CD14-positive monocyte (primary cell): ENCODE measurements at regions not wholly inside any gene's neighbourhood (a gene's known extent, or its start where the extent isn't known, plus 50 kb on each side); places are given as distances from the start of the nearest gene placed in this dataset.

Experiments used
- DNase-seq, 3 donors: peaks; one replicate each; pipeline ENCODE4 v3.0.0-alpha.2; 2011 to 2022
- H2AFZ ChIP-seq: 2 replicates; pipeline ENCODE4 v1.6.0; 2012; ENCODE audit warnings: mild to moderate bottlenecking, low read depth, low read length, inconsistent platforms; ENCODE audit not compliant: insufficient read depth, poor library complexity, severe bottlenecking
- H3K27ac ChIP-seq, 2 donors: 1 replicate in 1 of 2; 2 replicates in 1 of 2; pipeline ENCODE4 v1.5.1; 2012 to 2013; ENCODE audit warnings: low read length in 2 of 2, control low read depth in 1 of 2, inconsistent platforms in 1 of 2, low read depth in 1 of 2, mild to moderate bottlenecking in 1 of 2
- H3K27me3 ChIP-seq, 2 donors: one replicate each; pipeline versions ENCODE4 v1.6.0 to v1.6.1; 2011 to 2013; ENCODE audit warnings: low read length in 2 of 2; ENCODE audit not compliant: control insufficient read depth in 2 of 2, insufficient read depth in 2 of 2
- H3K36me3 ChIP-seq, 2 donors: replicated peaks in 1 of 2; 1 replicate in 1 of 2; 2 replicates in 1 of 2; pipeline versions ENCODE4 v1.5.1 to v1.6.1; 2012 to 2013; ENCODE audit warnings: low read length in 2 of 2, control low read depth in 1 of 2, inconsistent platforms in 1 of 2, mild to moderate bottlenecking in 1 of 2; ENCODE audit not compliant: insufficient read depth in 2 of 2, control insufficient read depth in 1 of 2
- H3K4me1 ChIP-seq, 2 donors: 1 replicate in 1 of 2; 2 replicates in 1 of 2; pipeline versions ENCODE4 v1.5.1 to v1.6.1; 2012 to 2013; ENCODE audit warnings: low read length in 2 of 2, control low read depth in 1 of 2, inconsistent platforms in 1 of 2, mild to moderate bottlenecking in 1 of 2, moderate library complexity in 1 of 2; ENCODE audit not compliant: insufficient read depth in 2 of 2, control insufficient read depth in 1 of 2
- H3K4me2 ChIP-seq: replicated peaks from 2 replicates; pipeline ENCODE3; 2012; ENCODE audit warnings: low read length, moderate library complexity, mild to moderate bottlenecking; ENCODE audit not compliant: poor library complexity, severe bottlenecking; ENCODE audit errors: extremely low read depth
- H3K4me3 ChIP-seq, 3 experiments: fragments of 200-600 bp in 1 of 3; sonication (generic) in 1 of 3; replicated peaks in 1 of 3; 1 replicate in 2 of 3; 2 replicates in 1 of 3; pipeline ENCODE4 v1.5.1; 2011 to 2013; ENCODE audit warnings: low read length in 3 of 3, mild to moderate bottlenecking in 3 of 3, control low read depth in 2 of 3, low read depth in 2 of 3, inconsistent platforms in 1 of 3, moderate library complexity in 1 of 3
- H3K79me2 ChIP-seq: 2 replicates; pipeline ENCODE4 v1.6.0; 2012; ENCODE audit warnings: mild to moderate bottlenecking, control low read depth, inconsistent platforms, low read length, moderate library complexity; ENCODE audit not compliant: insufficient read depth
- H3K9ac ChIP-seq: 2 replicates; pipeline ENCODE4 v1.6.0; 2017; ENCODE audit warnings: low read length, mild to moderate bottlenecking; ENCODE audit not compliant: insufficient read depth, poor library complexity, severe bottlenecking
- H3K9me3 ChIP-seq, 2 donors: replicated peaks in 1 of 2; 1 replicate in 1 of 2; 2 replicates in 1 of 2; pipeline versions ENCODE4 v1.5.1 to v1.6.1; 2012 to 2013; ENCODE audit warnings: low read length in 2 of 2, control low read depth in 1 of 2; ENCODE audit not compliant: control insufficient read depth in 1 of 2, insufficient read depth in 1 of 2
- H4K20me1 ChIP-seq: 2 replicates; pipeline ENCODE4 v1.6.0; 2012; ENCODE audit warnings: mild to moderate bottlenecking, low read length, control low read depth, moderate library complexity; ENCODE audit not compliant: insufficient read depth
- H3K27ac Mint-ChIP-seq, 7 donors: one replicate each; pipeline ENCODE4 v1.8.0; 2020; ENCODE audit warnings: mild to moderate bottlenecking in 7 of 7, mixed read lengths in 7 of 7, moderate library complexity in 6 of 7, inconsistent platforms in 2 of 7
- H3K27me3 Mint-ChIP-seq, 3 donors: one replicate each; pipeline ENCODE4 v1.8.0; 2021 to 2022; ENCODE audit warnings: low read depth in 3 of 3, mild to moderate bottlenecking in 3 of 3, mixed read lengths in 3 of 3, moderate library complexity in 3 of 3, inconsistent platforms in 1 of 3
- H3K36me3 Mint-ChIP-seq, 2 donors: one replicate each; pipeline ENCODE4 v1.8.0; 2020; ENCODE audit warnings: mixed read lengths in 2 of 2, inconsistent platforms in 1 of 2, mild to moderate bottlenecking in 1 of 2
- H3K4me1 Mint-ChIP-seq: one replicate; pipeline ENCODE4 v1.8.0; 2020; ENCODE audit warnings: mild to moderate bottlenecking, mixed read lengths
- H3K4me3 Mint-ChIP-seq, 2 donors: one replicate each; pipeline ENCODE4 v1.8.0; 2020; ENCODE audit warnings: mild to moderate bottlenecking in 2 of 2, mixed read lengths in 2 of 2, moderate library complexity in 1 of 2
- H3K9me3 Mint-ChIP-seq, 7 donors: one replicate each; pipeline ENCODE4 v1.8.0; 2020 to 2022; ENCODE audit warnings: mixed read lengths in 7 of 7, mild to moderate bottlenecking in 6 of 7, moderate library complexity in 6 of 7, inconsistent platforms in 2 of 7
- CTCF ChIP-seq: fragments of 200-600 bp; IDR thresholded peaks from one replicate; pipeline ENCODE4 v1.8.0; 2022; ENCODE audit warnings: antibody characterized with exemption, mild to moderate bottlenecking
- WGBS: methylation state at CpG from one replicate; pipeline ENCODE4 v1.1.5; 2013; ENCODE audit warnings: missing lambda C conversion rate; ENCODE audit not compliant: insufficient coverage; 5-methylcytosine and 5-hydroxymethylcytosine counted together
- intact Hi-C, 2 donors: fragments of 100-400 bp; cut with micrococcal nuclease; formaldehyde crosslinking; loops; one replicate each; pipeline versions ENCODE4 v1.15.0 to v1.15.1; 2023

GRCh38 chr1:189538271-189538670 lies 939.4 kb downstream of the BRINP3 start:
- H2AFZ ChIP-seq = no peak overlapping the region
- H3K27me3 ChIP-seq = no peaks in the 10 kb centered on the region
- no peak overlapping the region for H3K9ac ChIP-seq
- H3K4me1 ChIP-seq = no peaks in the 10 kb centered on the region
- H3K36me3 ChIP-seq = no peaks in the 10 kb centered on the region
- Mint-ChIP-seq H3K4me1 (no peaks in the 10 kb centered on the region), H3K4me3 (no peak overlapping the region), H3K27ac (no peak overlapping the region), H3K9me3 (peaks cover 0 to 10% (median 3%) of the 10 kb centered on the region in 7 donors), H3K27me3 (no peaks in the 10 kb centered on the region), H3K36me3 (no peaks in the 10 kb centered on the region)
- no peak overlapping the region for H3K4me3 ChIP-seq
- H4K20me1 ChIP-seq = no peaks in the 10 kb centered on the region
- H3K79me2 ChIP-seq = no peaks in the 10 kb centered on the region
- no peak for TF ChIP-seq CTCF
- DNase-seq = no peak
- WGBS = no CpG with 5 or more reads among the region's 2 CpGs
- H3K9me3 ChIP-seq = no peaks in the 10 kb centered on the region
- no peak overlapping the region for H3K27ac ChIP-seq
- intact Hi-C loops = no loop called here
- no peak overlapping the region for H3K4me2 ChIP-seq

GRCh38 chr1:189550498-189550897 lies 927.2 kb downstream of the BRINP3 start:
- Histone ChIP-seq H3K4me3 (no peak overlapping the region), H2AFZ (no peak overlapping the region), H3K4me1 (no peaks in the 10 kb centered on the region), H3K27me3 (no peaks in the 10 kb centered on the region), H3K4me2 (no peak overlapping the region), H3K9me3 (peaks cover 0 to 7% of the 10 kb centered on the region in 2 donors), H4K20me1 (no peaks in the 10 kb centered on the region), H3K9ac (no peak overlapping the region), H3K79me2 (no peaks in the 10 kb centered on the region), H3K36me3 (no peaks in the 10 kb centered on the region), H3K27ac (no peak overlapping the region)
- H3K4me1 Mint-ChIP-seq = no peaks in the 10 kb centered on the region
- DNase-seq = no peak
- H3K4me3 Mint-ChIP-seq = no peak overlapping the region
- H3K27me3 Mint-ChIP-seq = peaks cover 0 to 1% (median 0%) of the 10 kb centered on the region in 3 donors
- TF ChIP-seq CTCF = no peak
- H3K27ac Mint-ChIP-seq = no peak overlapping the region
- intact Hi-C loops = no loop called here
- peaks cover 0 to 2% (median 0%) of the 10 kb centered on the region in 7 donors for H3K9me3 Mint-ChIP-seq
- no peaks in the 10 kb centered on the region for H3K36me3 Mint-ChIP-seq
